ENCODE measurements at regions not wholly inside any gene's neighbourhood (a gene's known extent, or its start where the extent isn't known, plus 50 kb on each side); places are given as distances from the start of the nearest gene placed in this dataset.

GRCh38 chr1:18541046-18541795 is 60.5 kb downstream of the KLHDC7A start:
- TF ChIP-seq CTCF (IDR thresholded peaks at IDR 0.05; ENCODE audit: low read depth, low read length) = no peak
- TF ChIP-seq POLR2A (IDR thresholded peaks at IDR 0.05; ENCODE audit: extremely low read depth, insufficient read length) = no peak

All from NB4 (cell line).